Peyer's patch (tissue), 4 donors: ENCODE measurements at regions not wholly inside any gene's neighbourhood (a gene's known extent, or its start where the extent isn't known, plus 50 kb on each side); places are given as distances from the start of the nearest gene placed in this dataset.

ENCODE experiments used
- CTCF ChIP-seq, 6 experiments: fragments of 450-650 bp in 4 of 6; fragments of 200-600 bp in 2 of 6; sonication (generic) in 1 of 6; IDR thresholded peaks; one replicate each; pipeline ENCODE4 v1.5.1; 2017 to 2019; ENCODE audit warnings: antibody characterized with exemption in 6 of 6, mild to moderate bottlenecking in 3 of 6, moderate library complexity in 1 of 6
- POLR2A ChIP-seq, 2 donors: fragments of 450-650 bp; IDR thresholded peaks; one replicate each; pipeline ENCODE4 v1.5.1; 2017; ENCODE audit warnings: antibody characterized with exemption in 2 of 2, mild to moderate bottlenecking in 2 of 2, moderate library complexity in 2 of 2

- TF ChIP-seq CTCF (IDR thresholded peaks at IDR 0.05) (no peak), POLR2A (IDR thresholded peaks at IDR 0.05) (no peak)
These were observed 313.6 kb upstream of the OBI1 start for GRCh38 chr13:78972561-78972960.
